Activated CD8-positive, alpha-beta T cell treated with anti-CD3 and anti-CD28 coated beads for 36 hours (primary cell): ENCODE measurements at regions not wholly inside any gene's neighbourhood (a gene's known extent, or its start where the extent isn't known, plus 50 kb on each side); places are given as distances from the start of the nearest gene placed in this dataset.

ENCODE experiments used
- ATAC-seq: fragments of 200-7000 bp; cut with Tn5 transposase; one replicate; pipeline ENCODE4 v1.10.0; 2021; ENCODE audit warnings: mild to moderate bottlenecking, moderate library complexity
- CTCF ChIA-PET: fragments of 350-600 bp; sonication (Branson Sonifier 250); formaldehyde crosslinking; loops from one replicate; lab custom pipeline; 2021; ENCODE audit warnings: antibody characterized with exemption; lab: Charles Lee
- POLR2A ChIA-PET: fragments of 350-600 bp; sonication (Branson Sonifier 250); formaldehyde crosslinking; loops from one replicate; lab custom pipeline; 2021; ENCODE audit warnings: antibody characterized with exemption; lab: Charles Lee
- DNase-seq: peaks from one replicate; pipeline ENCODE4 v3.0.0-alpha.2; 2020
- H3K27ac Mint-ChIP-seq: one replicate; pipeline ENCODE4 v1.8.0; 2021; ENCODE audit warnings: mild to moderate bottlenecking, mixed read lengths
- H3K27me3 Mint-ChIP-seq: one replicate; pipeline ENCODE4 v1.8.0; 2021; ENCODE audit warnings: mixed read lengths
- H3K36me3 Mint-ChIP-seq: one replicate; pipeline ENCODE4 v1.8.0; 2021; ENCODE audit warnings: low read depth, mixed read lengths
- H3K4me1 Mint-ChIP-seq: one replicate; pipeline ENCODE4 v1.8.0; 2021; ENCODE audit warnings: low read depth, mixed read lengths
- H3K4me3 Mint-ChIP-seq: one replicate; pipeline ENCODE4 v1.8.0; 2021; ENCODE audit warnings: mild to moderate bottlenecking, moderate library complexity, mixed read lengths
- H3K9me3 Mint-ChIP-seq: one replicate; pipeline ENCODE4 v1.8.0; 2021; ENCODE audit warnings: mixed read lengths
- CTCF ChIP-seq: fragments of 200-600 bp; IDR thresholded peaks from one replicate; pipeline ENCODE4 v1.8.0; 2022; ENCODE audit warnings: antibody characterized with exemption, mild to moderate bottlenecking
- intact Hi-C: fragments of 100-400 bp; cut with micrococcal nuclease; formaldehyde crosslinking; loops from one replicate; pipeline ENCODE4 v1.10.0; 2022

DNA sequence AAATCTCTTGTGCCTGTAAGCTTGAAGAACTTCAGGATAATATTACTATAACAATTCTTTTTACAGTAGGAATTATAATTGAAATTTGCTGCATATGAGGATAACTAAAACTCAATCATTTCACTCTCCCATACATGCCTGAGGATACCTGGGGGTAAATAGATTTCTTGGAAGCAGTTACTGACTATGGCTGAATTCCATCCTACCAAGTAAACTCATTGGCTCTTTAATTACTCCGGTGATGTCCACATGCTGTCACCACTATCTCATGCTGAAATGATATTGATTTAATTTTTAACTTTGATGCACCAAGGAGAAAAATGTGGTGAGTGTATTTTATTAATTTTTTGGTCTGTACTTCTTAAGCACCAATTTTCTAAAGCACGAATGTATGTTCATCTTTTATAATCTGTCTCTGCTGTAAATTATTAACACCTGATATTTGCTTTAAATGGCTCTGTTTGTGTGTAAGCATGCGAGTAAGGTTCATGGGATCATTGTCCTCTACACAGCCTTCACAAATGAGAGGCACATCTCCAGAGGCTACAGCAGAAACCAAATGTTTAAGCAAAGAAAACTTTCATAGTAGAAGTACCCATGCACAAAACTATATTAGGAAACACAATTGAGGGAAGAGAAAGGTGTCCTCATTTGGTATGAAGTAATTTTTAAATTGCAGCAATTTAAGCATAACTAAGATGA lies 164.2 kb upstream of the POU3F2 start:
- no peak for TF ChIP-seq CTCF
- DNase-seq: no peak
- H3K27ac Mint-ChIP-seq: no peak overlapping the region

GRCh38 chr6:98672681-98673475 lies 161.5 kb upstream of the POU3F2 start:
- Mint-ChIP-seq H3K4me1 (no peaks in the 10 kb centered on the region), H3K4me3 (no peak overlapping the region), H3K27me3 (no peaks in the 10 kb centered on the region), H3K36me3 (no peaks in the 10 kb centered on the region), H3K9me3 (no peaks in the 10 kb centered on the region), H3K27ac (no peak overlapping the region)
- intact Hi-C loops: no loop called here
- ChIA-PET POLR2A (no interaction called here), CTCF (no interaction called here)
- DNase-seq (no peak), ATAC-seq (no peak)
- TF ChIP-seq CTCF: no peak

More for the DNA sequence above, 164.2 kb upstream of the POU3F2 start:
- H3K27me3 Mint-ChIP-seq: no peaks in the 10 kb centered on the region
- ChIA-PET POLR2A (no interaction called here), CTCF (no interaction called here)
- no peaks in the 10 kb centered on the region for H3K4me1 Mint-ChIP-seq
- intact Hi-C loops: no loop called here
- H3K36me3 Mint-ChIP-seq: no peaks in the 10 kb centered on the region
- H3K9me3 Mint-ChIP-seq: no peaks in the 10 kb centered on the region
- H3K4me3 Mint-ChIP-seq: no peak overlapping the region
- no peak for ATAC-seq

DNA sequence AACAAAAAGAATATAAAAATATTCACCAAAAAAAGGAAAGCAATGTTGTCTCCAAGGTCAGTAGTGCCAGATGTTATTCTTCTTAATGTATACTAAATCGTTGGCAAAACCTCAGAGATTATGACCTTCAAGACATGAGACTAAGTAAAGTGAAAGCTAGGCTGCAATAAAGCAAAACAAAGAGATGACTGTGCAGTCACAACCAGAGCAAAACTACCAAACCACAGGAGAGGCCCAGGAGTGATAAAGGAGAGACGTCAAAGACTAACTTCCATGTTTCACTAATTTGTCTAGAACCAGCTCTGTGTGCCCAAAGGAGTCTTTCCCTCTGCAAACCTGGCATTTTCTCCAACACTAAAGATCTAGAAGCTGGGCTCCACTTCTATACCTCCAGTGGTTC lies 155.9 kb upstream of the POU3F2 start:
- Mint-ChIP-seq H3K4me1 (no peaks in the 10 kb centered on the region), H3K27me3 (no peaks in the 10 kb centered on the region), H3K4me3 (no peak overlapping the region), H3K27ac (no peak overlapping the region), H3K9me3 (no peaks in the 10 kb centered on the region), H3K36me3 (no peaks in the 10 kb centered on the region)
- ChIA-PET POLR2A (no interaction called here), CTCF (no interaction called here)
- TF ChIP-seq CTCF: no peak
- DNase-seq: no peak
- ATAC-seq: no peak
- intact Hi-C loops: no loop called here

GRCh38 chr6:98686008-98686601 lies 148.3 kb upstream of the POU3F2 start:
- DNase-seq: no peak
- Mint-ChIP-seq H3K27me3 (no peaks in the 10 kb centered on the region), H3K4me3 (no peak overlapping the region), H3K4me1 (no peaks in the 10 kb centered on the region), H3K27ac (no peak overlapping the region), H3K36me3 (no peaks in the 10 kb centered on the region), H3K9me3 (no peaks in the 10 kb centered on the region)
- TF ChIP-seq CTCF: no peak
- intact Hi-C loops: no loop called here
- ChIA-PET POLR2A (no interaction called here), CTCF (no interaction called here)
- ATAC-seq: no peak

DNA sequence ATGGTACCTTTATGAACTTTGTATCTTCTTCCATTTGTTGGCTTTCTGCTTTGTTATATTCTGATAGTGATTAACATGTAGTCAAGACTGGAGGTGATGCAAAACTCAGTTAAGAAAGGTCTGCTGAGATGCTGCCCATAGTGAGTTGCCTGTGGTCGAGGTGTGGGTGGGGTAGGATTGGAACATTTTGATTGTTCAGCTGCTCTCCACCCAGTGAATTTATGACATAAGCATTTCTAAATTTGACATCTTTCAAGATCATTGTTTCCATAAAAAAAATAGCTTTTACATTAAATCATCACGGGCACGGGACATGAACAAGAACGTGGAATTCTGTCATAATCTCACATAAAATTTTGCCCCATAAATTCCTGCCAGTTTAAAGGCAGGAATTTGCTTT lies 146.6 kb upstream of the POU3F2 start:
- H3K27me3 Mint-ChIP-seq: no peaks in the 10 kb centered on the region
- H3K4me1 Mint-ChIP-seq: no peaks in the 10 kb centered on the region
- no peak for DNase-seq
- no peak for ATAC-seq
- no peak for TF ChIP-seq CTCF
- no peaks in the 10 kb centered on the region for H3K9me3 Mint-ChIP-seq
- no peak overlapping the region for H3K4me3 Mint-ChIP-seq
- ChIA-PET CTCF (no interaction called here), POLR2A (interaction anchor here (0.9 kb wide), 1 partner anchor 9 kb away, joined by 3 read pairs; no protein-coding TSS in a partner anchor)
- H3K36me3 Mint-ChIP-seq: no peaks in the 10 kb centered on the region
- intact Hi-C loops: no loop called here
- no peak overlapping the region for H3K27ac Mint-ChIP-seq
